ENCODE measurements at regions not wholly inside any gene's neighbourhood (a gene's known extent, or its start where the extent isn't known, plus 50 kb on each side); places are given as distances from the start of the nearest gene placed in this dataset.

DNA sequence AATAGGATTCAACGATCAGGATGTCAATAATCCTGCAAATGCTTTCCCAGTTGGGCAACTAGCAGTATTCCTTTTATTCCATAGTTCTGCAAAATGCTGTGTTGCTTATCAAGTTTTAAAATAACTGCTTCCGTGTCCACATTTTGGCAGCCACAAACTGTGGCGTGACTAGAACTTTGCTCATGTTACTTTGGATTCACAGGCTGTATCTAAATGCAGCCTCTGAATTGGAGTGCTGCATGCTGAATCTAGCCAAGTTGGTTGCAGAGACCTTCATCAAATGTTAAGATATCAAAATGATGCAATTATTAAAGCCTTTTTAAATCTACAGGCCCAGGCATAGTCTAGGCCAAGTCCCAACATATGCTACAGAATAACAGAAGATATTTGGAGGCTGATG lies 249.2 kb downstream of the NR2F1-AS1 start:
- no peak for TF ChIP-seq CTCF (IDR thresholded peaks at IDR 0.05 in 4 of 5, conservative IDR thresholded peaks at IDR 0.05 in 1 of 5)
- TF ChIP-seq POLR2A (IDR thresholded peaks at IDR 0.05): no peak
